ENCODE measurements at regions not wholly inside any gene's neighbourhood (a gene's known extent, or its start where the extent isn't known, plus 50 kb on each side); places are given as distances from the start of the nearest gene placed in this dataset.

DNA sequence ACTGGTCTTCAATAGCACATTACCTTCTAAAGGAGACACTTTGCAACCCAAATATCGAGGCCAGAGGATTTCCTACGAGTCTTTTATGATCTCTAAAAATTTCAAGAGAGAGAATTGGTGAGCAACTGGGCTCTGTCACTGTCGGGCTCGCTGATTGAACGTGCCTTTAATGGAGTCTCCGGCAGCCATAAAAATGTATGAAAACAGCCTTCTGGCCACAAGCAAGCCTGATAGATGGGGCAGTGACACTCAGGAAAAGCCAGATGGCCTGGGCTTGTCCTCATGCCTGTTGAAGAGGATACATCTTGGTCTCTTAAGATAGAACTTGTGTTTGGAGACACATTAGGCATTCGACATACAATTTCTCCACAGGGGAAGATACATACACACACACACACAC, 419.5 kb upstream of the PROK2 start:
- Histone ChIP-seq H3K79me2 (ENCODE audit: control insufficient read depth, insufficient read depth, low read length) (no peaks in the 10 kb centered on the region), H3K9ac (replicated peaks; ENCODE audit: extremely low read depth, insufficient read depth, low read length) (no peak overlapping the region), H3K9me1 (replicated peaks; ENCODE audit: control insufficient read depth, extremely low read depth, insufficient read depth, low read length) (no peaks in the 10 kb centered on the region), H4K20me1 (replicated peaks; ENCODE audit: control insufficient read depth, extremely low read depth, insufficient read depth, low read length) (no peaks in the 10 kb centered on the region), H3K27me3 (ENCODE audit: control insufficient read depth in 2 of 2, insufficient read depth in 2 of 2, low read length in 2 of 2) (peaks cover 10% of the 10 kb centered on the region in 2 experiments), H3K9me3 (replicated peaks; ENCODE audit: control insufficient read depth, insufficient read depth, low read length) (no peaks in the 10 kb centered on the region), H2AFZ (ENCODE audit: low read depth, low read length) (no peak overlapping the region), H3K4me3 (replicated peaks in 1 of 3; ENCODE audit: insufficient read depth in 1 of 3, low read depth in 1 of 3, low read length in 3 of 3) (no peak overlapping the region), H3K4me1 (ENCODE audit: control insufficient read depth, extremely low read depth, insufficient read depth, low read length) (no peaks in the 10 kb centered on the region), H3K4me2 (ENCODE audit: insufficient read depth, low read length) (no peak overlapping the region), H3K36me3 (ENCODE audit: control insufficient read depth in 2 of 2, extremely low read depth in 1 of 2, insufficient read depth in 2 of 2, low read length in 2 of 2) (no peaks in the 10 kb centered on the region), H3K27ac (ENCODE audit: insufficient read depth, low read depth, low read length) (no peak overlapping the region)
- CTCF ChIA-PET: no interaction called here
- dilution Hi-C loops (cut with MboI; ENCODE audit: extremely low pct_ligation_motif_present, low sequenced_read_pairs): no loop called here
- no TSS peak for BruUV-seq (replicated peaks)
- FAIRE-seq: no peak
- no peak for DNase-seq (ENCODE audit: low read depth, low spot score)
- intact Hi-C loops (cut with micrococcal nuclease): no loop called here
- POLR2A ChIA-PET: no interaction called here
- TF ChIP-seq, protein P1, sequence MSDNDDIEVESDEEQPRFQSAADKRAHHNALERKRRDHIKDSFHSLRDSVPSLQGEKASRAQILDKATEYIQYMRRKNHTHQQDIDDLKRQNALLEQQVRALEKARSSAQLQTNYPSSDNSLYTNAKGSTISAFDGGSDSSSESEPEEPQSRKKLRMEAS (IDR thresholded peaks at IDR 0.05; ENCODE audit: insufficient read depth, insufficient read length): no peak
- TF ChIP-seq EZH2 (IDR thresholded peaks at IDR 0.05; ENCODE audit: borderline replicate concordance, low read depth, low read length, severe bottlenecking) (no peak), FOS (IDR thresholded peaks at IDR 0.05; ENCODE audit: borderline replicate concordance, insufficient read depth, low read length) (no peak), POLR2AphosphoS5 (IDR thresholded peaks at IDR 0.05; ENCODE audit: insufficient read depth, low read depth, low read length) (no peak), POLR2A (IDR thresholded peaks at IDR 0.05; ENCODE audit: low read depth, low read length) (no peak), JUN (IDR thresholded peaks at IDR 0.05; ENCODE audit: borderline replicate concordance, insufficient read depth, insufficient read length, low read depth) (no peak), GATA2 (IDR thresholded peaks at IDR 0.05; ENCODE audit: insufficient read depth, insufficient read length, low read depth, low read length) (no peak), MYC (IDR thresholded peaks at IDR 0.05; ENCODE audit: low read depth, low read length) (no peak)
- TF ChIP-seq, protein P2, sequence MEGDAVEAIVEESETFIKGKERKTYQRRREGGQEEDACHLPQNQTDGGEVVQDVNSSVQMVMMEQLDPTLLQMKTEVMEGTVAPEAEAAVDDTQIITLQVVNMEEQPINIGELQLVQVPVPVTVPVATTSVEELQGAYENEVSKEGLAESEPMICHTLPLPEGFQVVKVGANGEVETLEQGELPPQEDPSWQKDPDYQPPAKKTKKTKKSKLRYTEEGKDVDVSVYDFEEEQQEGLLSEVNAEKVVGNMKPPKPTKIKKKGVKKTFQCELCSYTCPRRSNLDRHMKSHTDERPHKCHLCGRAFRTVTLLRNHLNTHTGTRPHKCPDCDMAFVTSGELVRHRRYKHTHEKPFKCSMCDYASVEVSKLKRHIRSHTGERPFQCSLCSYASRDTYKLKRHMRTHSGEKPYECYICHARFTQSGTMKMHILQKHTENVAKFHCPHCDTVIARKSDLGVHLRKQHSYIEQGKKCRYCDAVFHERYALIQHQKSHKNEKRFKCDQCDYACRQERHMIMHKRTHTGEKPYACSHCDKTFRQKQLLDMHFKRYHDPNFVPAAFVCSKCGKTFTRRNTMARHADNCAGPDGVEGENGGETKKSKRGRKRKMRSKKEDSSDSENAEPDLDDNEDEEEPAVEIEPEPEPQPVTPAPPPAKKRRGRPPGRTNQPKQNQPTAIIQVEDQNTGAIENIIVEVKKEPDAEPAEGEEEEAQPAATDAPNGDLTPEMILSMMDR (IDR thresholded peaks at IDR 0.05; ENCODE audit: extremely low read depth in 1 of 2, insufficient read depth in 1 of 2, low read depth in 1 of 2, low read length in 2 of 2): no peak

Data from endothelial cell of umbilical vein (primary cell).